B cell (primary cell): ENCODE measurements at regions not wholly inside any gene's neighbourhood (a gene's known extent, or its start where the extent isn't known, plus 50 kb on each side); places are given as distances from the start of the nearest gene placed in this dataset.

Source experiments
- ATAC-seq: fragments of 200-7000 bp; cut with Tn5 transposase; one replicate; pipeline ENCODE4 v1.10.0; 2021; ENCODE audit warnings: low read depth, mild to moderate bottlenecking, moderate number of reproducible peaks, moderate library complexity
- CTCF ChIA-PET: fragments of 350-600 bp; sonication (Branson Sonifier 250); formaldehyde crosslinking; loops from one replicate; lab custom pipeline; 2021; ENCODE audit warnings: antibody characterized with exemption, inconsistent platforms; lab: Charles Lee
- POLR2A ChIA-PET: fragments of 350-600 bp; sonication (Branson Sonifier 250); formaldehyde crosslinking; loops from one replicate; lab custom pipeline; 2021; ENCODE audit warnings: antibody characterized with exemption; lab: Charles Lee
- DNase-seq: peaks from one replicate; pipeline ENCODE4 v3.0.0; 2013
- H2AFZ ChIP-seq: 2 replicates; pipeline ENCODE4 v1.6.1; 2012; ENCODE audit warnings: mild to moderate bottlenecking, low read depth, low read length; ENCODE audit not compliant: insufficient read depth, poor library complexity, severe bottlenecking
- H3K27ac ChIP-seq, 2 donors: 1 replicate in 1 of 2; 2 replicates in 1 of 2; pipeline ENCODE4 v1.5.1; 2012 to 2013; ENCODE audit warnings: low read length in 2 of 2, mild to moderate bottlenecking in 2 of 2, moderate library complexity in 1 of 2
- H3K27me3 ChIP-seq, 4 experiments: fragments of 200-600 bp in 1 of 4; sonication (generic) in 1 of 4; replicated peaks in 1 of 4; 1 replicate in 2 of 4; 2 replicates in 2 of 4; pipeline versions ENCODE4 v1.6.1 to v1.7.0; 2013 to 2016; ENCODE audit warnings: low read length in 3 of 4, mild to moderate bottlenecking in 2 of 4, mixed read lengths in 1 of 4, moderate library complexity in 1 of 4; ENCODE audit not compliant: insufficient read depth in 4 of 4, control insufficient read depth in 3 of 4; ENCODE audit errors: control extremely low read depth in 1 of 4
- H3K36me3 ChIP-seq, 2 experiments: replicated peaks in 1 of 2; 1 replicate in 1 of 2; 2 replicates in 1 of 2; pipeline versions ENCODE4 v1.6.1 to v1.7.1; 2013; ENCODE audit warnings: low read length in 1 of 2; ENCODE audit not compliant: insufficient read depth in 2 of 2, control insufficient read depth in 1 of 2; ENCODE audit errors: control extremely low read depth in 1 of 2, extremely low read depth in 1 of 2
- H3K4me1 ChIP-seq, 2 donors: fragments of 200-600 bp in 1 of 2; sonication (generic) in 1 of 2; 1 replicate in 1 of 2; 2 replicates in 1 of 2; pipeline versions ENCODE4 v1.5.1 to v1.6.1; 2013 to 2017; ENCODE audit warnings: low read length in 2 of 2; ENCODE audit not compliant: control insufficient read depth in 2 of 2, insufficient read depth in 2 of 2
- H3K4me2 ChIP-seq: replicated peaks from 2 replicates; pipeline ENCODE3; 2012; ENCODE audit warnings: mild to moderate bottlenecking, low read depth, low read length; ENCODE audit not compliant: poor library complexity, severe bottlenecking
- H3K4me3 ChIP-seq, 5 experiments: fragments of 200-600 bp in 1 of 5; sonication (generic) in 1 of 5; 1 replicate in 3 of 5; 2 replicates in 2 of 5; pipeline versions ENCODE4 v1.5.1 to v1.7.0; 2011 to 2016; ENCODE audit warnings: low read length in 4 of 5, mild to moderate bottlenecking in 4 of 5, low read depth in 2 of 5, control low read depth in 1 of 5, moderate library complexity in 1 of 5; ENCODE audit not compliant: insufficient read depth in 1 of 5; ENCODE audit errors: control extremely low read depth in 1 of 5, extremely low read depth in 1 of 5
- H3K79me2 ChIP-seq: fragments of 200-600 bp; sonication (generic); one replicate; pipeline ENCODE4 v1.6.0; 2016; ENCODE audit warnings: low read length; ENCODE audit not compliant: control insufficient read depth, insufficient read depth
- H3K9ac ChIP-seq: fragments of 200-600 bp; sonication (generic); 2 replicates; pipeline ENCODE4 v1.6.1; 2017; ENCODE audit warnings: mild to moderate bottlenecking, low read length, moderate library complexity
- H3K9me3 ChIP-seq, 3 donors: one replicate each; pipeline versions ENCODE4 v1.6.1 to v1.7.1; 2013; ENCODE audit warnings: low read length in 2 of 3; ENCODE audit not compliant: control insufficient read depth in 2 of 3, insufficient read depth in 1 of 3; ENCODE audit errors: control extremely low read depth in 1 of 3
- H4K20me1 ChIP-seq: 2 replicates; pipeline ENCODE4 v1.6.0; 2012; ENCODE audit warnings: mild to moderate bottlenecking, low read length; ENCODE audit not compliant: insufficient read depth, control insufficient read depth, poor library complexity, severe bottlenecking
- H3K27ac Mint-ChIP-seq: one replicate; pipeline ENCODE4 v1.8.0; 2021; ENCODE audit warnings: mixed read lengths
- H3K27me3 Mint-ChIP-seq: one replicate; pipeline ENCODE4 v1.8.0; 2021; ENCODE audit warnings: mixed read lengths
- H3K4me1 Mint-ChIP-seq: one replicate; pipeline ENCODE4 v1.8.0; 2021; ENCODE audit warnings: mixed read lengths
- H3K4me3 Mint-ChIP-seq: one replicate; pipeline ENCODE4 v1.8.0; 2021; ENCODE audit warnings: mixed read lengths
- H3K9me3 Mint-ChIP-seq: one replicate; pipeline ENCODE4 v1.8.0; 2022; ENCODE audit warnings: mixed read lengths; ENCODE audit not compliant: insufficient read depth
- CTCF ChIP-seq: fragments of 200-600 bp; IDR thresholded peaks from one replicate; pipeline ENCODE4 v1.8.0; 2022; ENCODE audit warnings: antibody characterized with exemption, mild to moderate bottlenecking
- EZH2 ChIP-seq: IDR thresholded peaks from 2 replicates; pipeline ENCODE4 v1.6.1; 2012; ENCODE audit warnings: borderline replicate concordance, low read depth, mild to moderate bottlenecking, moderate library complexity, low read length; ENCODE audit not compliant: insufficient read depth, poor library complexity, severe bottlenecking
- WGBS: methylation state at CpG from one replicate; pipeline ENCODE4 v1.1.5; 2013; ENCODE audit warnings: missing lambda C conversion rate; ENCODE audit not compliant: insufficient coverage; 5-methylcytosine and 5-hydroxymethylcytosine counted together
- intact Hi-C: fragments of 100-400 bp; cut with micrococcal nuclease; formaldehyde crosslinking; loops from one replicate; pipeline ENCODE4 v1.10.0; 2022

- Mint-ChIP-seq H3K27me3 (no peaks in the 10 kb centered on the region), H3K4me3 (no peak overlapping the region), H3K4me1 (no peaks in the 10 kb centered on the region), H3K9me3 (peaks cover 6% of the 10 kb centered on the region), H3K27ac (no peak overlapping the region)
- no peaks in the 10 kb centered on the region for H3K4me1 ChIP-seq
- no peaks in the 10 kb centered on the region for H3K79me2 ChIP-seq
- H3K27ac ChIP-seq = no peak overlapping the region
- H3K4me3 ChIP-seq = no peak overlapping the region
- H3K36me3 ChIP-seq = no peaks in the 10 kb centered on the region
- POLR2A ChIA-PET = no interaction called here
- H3K27me3 ChIP-seq = no peaks in the 10 kb centered on the region
- WGBS = 100% methylated on average over 1 of the region's 3 CpGs
- DNase-seq = no peak
- H4K20me1 ChIP-seq = no peaks in the 10 kb centered on the region
- ATAC-seq = no peak
- H3K4me2 ChIP-seq = no peak overlapping the region
- H3K9ac ChIP-seq = no peak overlapping the region
- CTCF ChIA-PET = no interaction called here
- H2AFZ ChIP-seq = no peak overlapping the region
- intact Hi-C loops = no loop called here
- TF ChIP-seq CTCF (no peak), EZH2 (no peak)
- no peaks in the 10 kb centered on the region for H3K9me3 ChIP-seq
Measured at GRCh38 chr18:40110455-40110854, 1844.6 kb upstream of the PIK3C3 start.

- intact Hi-C loops = no loop called here
- Histone ChIP-seq H3K4me2 (no peak overlapping the region), H3K36me3 (no peaks in the 10 kb centered on the region), H3K4me1 (no peaks in the 10 kb centered on the region), H3K9me3 (no peaks in the 10 kb centered on the region), H2AFZ (no peak overlapping the region), H3K9ac (no peak overlapping the region), H3K4me3 (no peak overlapping the region), H3K79me2 (no peaks in the 10 kb centered on the region), H3K27ac (no peak overlapping the region), H3K27me3 (no peaks in the 10 kb centered on the region), H4K20me1 (no peaks in the 10 kb centered on the region)
- Mint-ChIP-seq H3K4me3 (no peak overlapping the region), H3K9me3 (peaks cover 9% of the 10 kb centered on the region), H3K27ac (no peak overlapping the region), H3K27me3 (no peaks in the 10 kb centered on the region), H3K4me1 (no peaks in the 10 kb centered on the region)
- no CpG with 5 or more reads among the region's 2 CpGs for WGBS
- POLR2A ChIA-PET = no interaction called here
- CTCF ChIA-PET = no interaction called here
- TF ChIP-seq CTCF (no peak), EZH2 (no peak)
- DNase-seq = no peak
- no peak for ATAC-seq
Measured at GRCh38 chr18:40109252-40110049, 1845.6 kb upstream of the PIK3C3 start.
